Stimulated activated CD8-positive, alpha-beta memory T cell treated with anti-CD3 and anti-CD28 coated beads, Interleukin-7, amount 100 ng/mL, for 24 hours (primary cell): ENCODE measurements at regions not wholly inside any gene's neighbourhood (a gene's known extent, or its start where the extent isn't known, plus 50 kb on each side); places are given as distances from the start of the nearest gene placed in this dataset.
"Not testable (repeated sequence)": the region's sequence is repeated elsewhere in the genome, so short reads cannot be mapped to it uniquely, and the experiment has no call there.

ENCODE experiments used
- DNase-seq: peaks from one replicate; pipeline ENCODE4 v3.0.0-alpha.2; 2020; ENCODE audit warnings: low read depth

DNA sequence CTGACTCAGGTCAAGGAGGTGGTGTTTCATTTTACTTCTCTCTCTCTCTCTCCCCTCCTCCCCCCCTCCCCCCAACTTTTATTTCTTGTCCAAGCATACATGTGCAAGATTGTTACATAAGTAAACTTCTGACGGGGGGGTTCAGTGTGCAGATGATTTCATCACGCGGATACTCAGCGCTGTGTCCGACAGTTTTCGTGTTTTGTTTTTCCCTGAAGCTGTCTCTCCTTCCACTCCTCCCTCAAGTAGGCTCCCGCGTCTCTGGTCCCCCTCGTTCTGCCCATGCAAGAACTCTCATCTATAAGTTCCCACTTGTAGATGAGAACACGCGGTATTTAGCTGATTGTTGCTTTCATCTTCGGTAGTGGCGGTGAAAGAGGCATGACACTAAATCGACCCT is 111.0 kb upstream of the ANKRD30BL start:
- DNase-seq: no peak

DNA sequence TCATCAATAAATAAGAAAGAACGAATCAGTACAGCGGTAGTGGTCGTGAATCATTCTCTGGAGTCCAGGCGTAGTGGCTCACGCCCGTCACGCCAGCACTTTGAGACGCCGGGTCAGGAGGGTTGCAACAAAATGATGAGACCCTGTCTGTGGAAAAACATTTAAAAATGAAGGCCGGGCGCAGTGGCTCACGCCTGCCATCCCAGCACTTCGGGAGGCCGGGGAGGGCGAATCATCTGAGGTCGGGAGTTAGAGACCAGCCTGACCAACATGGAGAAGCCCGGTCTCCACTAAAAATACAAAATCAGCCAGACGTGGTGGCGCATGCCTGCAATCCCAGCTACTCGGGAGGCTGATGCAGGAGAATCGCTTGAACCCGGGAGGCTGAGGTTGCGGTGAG is 111.8 kb upstream of the ANKRD30BL start:
- DNase-seq: not testable (repeated sequence)

DNA sequence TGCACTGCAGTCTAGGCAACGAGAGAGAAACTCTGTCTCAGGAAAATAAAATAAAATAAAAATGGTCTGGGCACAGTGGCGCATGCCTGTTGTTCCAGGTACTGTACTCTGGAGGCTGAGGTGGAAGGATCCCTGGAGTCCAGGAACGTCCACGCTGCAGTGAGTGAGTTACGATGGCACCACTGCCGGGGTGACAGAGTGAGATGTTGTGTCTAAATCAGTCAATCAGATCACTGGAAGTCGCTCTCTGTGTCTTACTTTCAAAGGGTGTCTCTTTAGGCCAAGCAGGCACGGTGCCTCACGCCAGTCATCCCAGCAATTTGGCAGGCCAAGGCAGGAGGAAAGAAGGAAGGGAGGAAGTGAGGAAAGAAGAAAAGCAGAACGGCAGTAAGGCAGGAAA is 112.2 kb upstream of the ANKRD30BL start:
- DNase-seq: no peak

DNA sequence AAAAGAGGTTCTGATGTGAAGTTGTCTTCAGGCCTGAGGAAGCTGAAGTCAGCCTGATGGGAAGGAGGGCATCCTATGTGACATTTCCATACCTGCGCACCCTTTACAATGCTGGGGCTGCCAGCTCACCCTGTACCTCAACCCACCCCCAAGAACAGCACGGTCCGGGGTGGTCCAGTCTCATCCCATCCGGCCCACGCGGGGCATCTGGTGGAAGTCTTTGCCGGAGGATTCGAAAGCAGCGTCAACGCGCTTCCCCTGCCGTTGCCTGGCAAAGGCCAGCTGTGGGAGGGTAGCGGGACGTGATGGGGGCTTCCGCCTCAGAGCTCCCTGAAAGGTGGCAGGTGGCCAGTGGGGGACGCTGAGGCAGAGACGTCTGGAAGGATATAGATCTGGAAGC is 113.6 kb upstream of the ANKRD30BL start:
- DNase-seq: no peak

DNA sequence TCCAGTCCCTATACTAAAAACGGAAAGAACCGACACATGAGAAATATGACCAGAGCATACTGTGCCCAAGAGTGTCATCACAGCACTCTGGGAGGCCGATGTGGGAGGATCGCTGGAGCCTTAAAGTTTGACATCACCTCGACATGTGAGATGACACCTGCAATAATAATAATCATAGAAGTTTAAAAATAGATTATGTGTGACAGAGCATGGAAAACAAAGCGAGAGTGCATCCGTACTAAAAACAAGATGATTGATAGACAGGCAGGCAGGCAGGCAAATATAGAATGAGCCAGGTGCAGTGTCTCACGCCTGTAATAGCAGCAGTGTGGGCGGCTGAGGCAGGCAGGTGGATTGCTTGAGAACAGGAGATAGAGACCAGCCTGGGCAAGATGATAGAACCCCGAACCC is 114.8 kb upstream of the ANKRD30BL start:
- no peak for DNase-seq

DNA sequence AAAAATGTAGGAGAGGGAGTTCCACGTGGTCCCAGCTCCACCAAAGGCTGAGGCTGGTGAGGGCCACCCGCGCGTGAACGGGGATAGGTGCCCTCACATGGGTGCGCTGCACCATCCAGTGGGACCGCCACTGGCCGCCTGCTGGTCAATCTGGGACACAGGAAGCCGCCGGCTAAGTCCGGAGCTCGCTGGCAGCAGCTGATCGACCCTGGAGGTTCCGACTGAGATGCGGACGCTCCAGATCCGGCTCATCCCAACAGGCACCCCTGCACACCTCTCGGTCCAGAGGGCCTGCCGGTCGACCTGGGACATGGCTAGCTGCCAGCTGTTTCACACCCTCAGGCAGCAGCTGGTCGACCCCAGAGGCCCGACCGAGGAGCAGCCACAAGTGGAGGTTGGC is 116.5 kb upstream of the ANKRD30BL start:
- DNase-seq: no peak

DNA sequence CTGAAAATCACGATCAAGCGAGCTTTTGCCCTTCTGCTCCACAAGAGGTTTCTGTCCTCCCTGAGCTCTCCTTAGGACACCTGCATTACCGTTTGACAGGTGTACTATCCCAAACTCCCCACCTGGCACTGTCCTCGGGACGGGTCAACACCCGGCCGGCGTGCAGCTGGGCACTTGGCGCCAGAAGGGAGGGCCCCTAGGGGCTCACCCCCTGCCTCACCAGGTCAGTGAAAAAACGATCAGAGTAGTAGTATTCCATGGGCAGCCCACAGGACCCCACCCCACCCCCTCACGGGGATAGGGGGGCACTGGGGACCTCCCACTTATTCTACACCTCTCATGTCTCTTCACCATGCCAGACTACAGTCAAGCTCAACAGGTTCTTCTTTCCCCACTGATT is 117.6 kb upstream of the ANKRD30BL start:
- no peak for DNase-seq

DNA sequence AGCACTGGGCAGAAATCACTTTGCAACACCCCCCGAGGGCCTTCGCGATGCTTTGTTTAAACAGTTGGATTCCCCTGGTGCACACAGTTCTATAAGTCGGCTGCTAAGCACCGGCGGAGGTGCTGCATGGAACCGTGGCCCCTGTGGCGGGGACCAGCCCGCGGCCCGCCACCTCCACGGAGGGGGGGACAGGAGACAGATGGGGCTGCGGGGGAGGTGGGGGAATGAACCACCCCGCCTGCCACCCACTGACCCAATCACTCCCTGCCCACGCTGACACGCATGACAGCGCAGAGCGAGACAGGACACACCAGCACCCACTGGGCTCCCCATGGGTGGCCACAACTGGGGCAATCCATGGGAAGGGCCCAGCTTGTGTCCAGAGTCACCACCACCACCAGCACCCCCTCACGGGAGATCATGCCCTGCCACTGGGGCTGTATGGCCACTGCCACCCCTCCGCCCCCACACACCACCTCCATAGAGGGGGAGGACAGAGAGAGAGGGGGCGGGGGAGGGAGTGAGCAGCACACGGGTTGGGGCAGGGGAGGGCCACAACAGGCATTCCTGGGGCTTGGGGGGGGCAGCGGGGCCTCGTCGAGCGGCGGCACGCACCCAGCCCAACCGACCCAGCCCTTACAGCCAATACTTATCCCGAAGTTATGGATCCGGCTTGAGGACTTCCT is 118.3 kb upstream of the ANKRD30BL start:
- no peak for DNase-seq

DNA sequence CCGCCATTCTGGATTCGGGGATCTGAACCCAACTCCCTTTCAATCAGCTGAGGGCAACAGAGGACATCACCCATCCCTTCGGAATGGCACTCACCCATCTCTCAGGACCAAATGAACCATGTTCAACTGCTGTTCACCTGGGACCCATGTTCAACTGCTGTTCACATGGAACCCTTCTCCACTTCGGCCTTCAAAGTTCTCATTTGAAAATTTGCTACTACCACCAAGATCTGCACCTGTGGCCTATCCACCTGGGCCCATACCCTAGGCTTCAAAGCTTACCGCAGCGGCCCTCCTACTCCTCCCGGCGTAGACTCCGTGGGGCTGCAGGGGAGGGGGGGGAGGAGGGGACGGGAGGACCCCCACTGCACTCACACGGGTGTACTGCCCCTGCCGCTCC is 119.2 kb upstream of the ANKRD30BL start:
- no peak for DNase-seq

DNA sequence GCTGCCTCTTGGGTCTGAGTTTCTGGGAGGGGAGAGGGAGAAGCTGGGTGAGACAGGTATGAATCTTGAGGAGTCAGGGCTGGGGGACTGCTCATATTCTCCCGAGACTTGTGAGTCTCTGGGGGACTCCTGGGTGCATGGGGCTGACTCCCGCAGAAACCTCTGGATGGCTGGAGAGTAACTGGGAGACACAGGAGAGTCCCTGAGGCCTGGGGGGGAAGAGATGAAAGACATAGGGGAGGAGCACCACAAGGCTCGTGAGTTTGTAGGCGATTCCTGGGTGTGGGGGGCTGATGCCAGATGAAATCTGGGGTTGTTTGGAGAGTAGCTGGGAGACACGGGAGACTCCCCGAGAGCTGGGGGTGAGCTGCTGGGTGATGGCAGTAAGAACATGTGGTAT is 120.4 kb upstream of the ANKRD30BL start:
- not testable (repeated sequence) for DNase-seq

DNA sequence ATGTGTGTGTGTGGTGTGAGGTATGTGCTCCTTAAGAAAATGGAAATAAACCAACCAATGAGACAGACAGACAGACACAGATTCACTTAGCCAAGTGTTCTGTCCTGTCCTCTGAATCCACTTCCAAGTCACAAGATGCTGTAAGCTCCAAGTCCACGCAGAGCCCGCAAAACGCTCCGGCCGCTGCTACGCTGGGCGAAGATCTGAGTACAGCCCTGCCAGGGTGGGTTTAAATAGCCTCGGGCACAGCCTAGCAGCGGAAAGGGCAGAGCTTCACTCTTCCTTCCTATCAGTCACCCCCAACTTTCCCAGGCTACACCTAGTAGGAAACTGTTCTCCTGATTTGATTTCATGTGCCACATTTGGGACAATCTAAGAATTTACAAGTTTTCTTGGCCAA is 121.2 kb upstream of the ANKRD30BL start:
- DNase-seq: no peak

DNA sequence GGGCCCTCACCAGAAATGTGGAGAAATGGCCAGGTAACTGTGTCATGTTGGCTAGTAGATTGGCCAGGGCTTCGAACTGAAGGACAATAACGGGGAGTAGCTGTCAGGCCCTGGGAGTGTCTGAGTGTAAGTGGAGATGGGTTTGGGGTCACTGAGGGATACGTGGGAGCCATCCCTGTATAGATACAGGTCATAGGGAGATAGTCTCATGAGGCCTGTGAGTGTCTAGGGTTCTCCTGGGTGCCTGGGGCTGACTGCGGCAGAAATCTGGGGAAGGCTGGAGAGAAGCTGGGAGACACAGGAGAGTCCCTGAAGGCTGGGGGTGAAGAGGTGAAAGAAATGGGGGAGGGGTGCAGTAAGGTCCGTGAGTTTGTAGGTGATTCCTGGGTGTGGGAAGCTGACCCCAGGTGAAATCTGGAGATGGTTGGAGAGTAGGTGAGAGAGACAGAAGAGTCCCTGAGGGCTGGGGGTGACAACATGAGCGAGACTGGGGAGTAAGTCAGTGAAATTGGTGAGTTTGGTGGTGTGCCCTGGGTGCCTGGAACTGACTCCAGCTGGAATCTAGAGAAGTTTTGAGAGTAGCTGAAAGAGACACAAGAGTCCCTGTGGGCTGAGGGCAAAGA is 124.6 kb upstream of the ANKRD30BL start:
- DNase-seq: not testable (repeated sequence)

DNA sequence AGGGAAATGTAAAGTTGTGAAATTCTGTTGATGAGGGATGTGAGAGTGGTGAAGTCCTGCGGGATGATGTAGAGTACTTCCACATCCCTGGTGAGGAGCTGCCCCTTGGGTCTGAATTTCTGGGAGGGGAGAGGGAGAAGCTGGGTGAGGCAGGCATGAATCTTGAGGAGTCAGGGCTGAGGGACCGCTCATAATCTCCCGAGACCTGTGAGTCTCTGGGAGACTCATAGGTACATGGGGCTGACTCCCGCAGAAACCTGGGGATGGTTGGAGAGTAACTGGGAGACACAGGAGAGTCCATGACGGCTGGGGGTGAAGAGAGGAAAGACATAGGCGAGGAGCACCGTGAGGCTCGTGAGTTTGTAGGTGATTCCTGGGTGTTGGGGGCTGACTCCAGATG is 126.2 kb upstream of the ANKRD30BL start:
- DNase-seq: not testable (repeated sequence)

DNA sequence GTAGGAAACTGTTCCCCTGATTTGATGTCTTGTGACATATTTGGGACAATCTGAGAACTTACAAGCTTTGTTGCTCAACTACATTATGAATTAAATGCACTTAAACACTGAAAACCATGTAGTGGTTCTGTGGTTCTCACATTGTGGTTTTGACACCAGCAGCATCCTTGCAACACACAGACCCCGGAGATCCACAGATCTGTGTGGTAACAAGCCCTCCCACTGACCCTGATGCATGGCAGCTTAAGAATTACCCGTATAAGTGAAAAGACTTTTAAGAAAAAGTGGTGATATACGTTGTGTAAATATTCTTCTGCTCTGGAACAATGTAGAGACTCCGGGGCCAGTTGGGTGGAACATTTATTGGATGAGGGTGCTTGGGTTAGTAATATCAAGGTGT is 127.4 kb upstream of the ANKRD30BL start:
- DNase-seq: not testable (repeated sequence)

DNA sequence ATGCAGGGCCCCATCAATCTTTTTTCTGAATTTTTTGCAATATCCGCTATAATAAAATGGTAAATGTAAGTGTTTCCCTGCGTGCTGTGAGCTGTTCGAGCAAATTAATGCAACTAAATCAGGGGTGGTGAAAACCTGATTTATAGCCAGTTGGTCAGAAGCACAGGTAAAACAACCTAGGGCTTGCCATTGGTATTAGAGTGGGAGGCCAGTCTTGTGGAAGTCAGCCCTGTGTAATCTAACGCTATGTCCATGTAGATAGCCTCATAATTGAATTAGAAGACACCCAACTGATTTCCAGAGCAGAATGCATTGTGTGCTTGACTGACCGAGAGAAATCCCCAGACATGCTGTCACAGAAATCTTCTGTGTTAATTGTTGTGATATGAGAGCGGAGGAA is 126.8 kb upstream of the GPR39 start:
- not testable (repeated sequence) for DNase-seq

DNA sequence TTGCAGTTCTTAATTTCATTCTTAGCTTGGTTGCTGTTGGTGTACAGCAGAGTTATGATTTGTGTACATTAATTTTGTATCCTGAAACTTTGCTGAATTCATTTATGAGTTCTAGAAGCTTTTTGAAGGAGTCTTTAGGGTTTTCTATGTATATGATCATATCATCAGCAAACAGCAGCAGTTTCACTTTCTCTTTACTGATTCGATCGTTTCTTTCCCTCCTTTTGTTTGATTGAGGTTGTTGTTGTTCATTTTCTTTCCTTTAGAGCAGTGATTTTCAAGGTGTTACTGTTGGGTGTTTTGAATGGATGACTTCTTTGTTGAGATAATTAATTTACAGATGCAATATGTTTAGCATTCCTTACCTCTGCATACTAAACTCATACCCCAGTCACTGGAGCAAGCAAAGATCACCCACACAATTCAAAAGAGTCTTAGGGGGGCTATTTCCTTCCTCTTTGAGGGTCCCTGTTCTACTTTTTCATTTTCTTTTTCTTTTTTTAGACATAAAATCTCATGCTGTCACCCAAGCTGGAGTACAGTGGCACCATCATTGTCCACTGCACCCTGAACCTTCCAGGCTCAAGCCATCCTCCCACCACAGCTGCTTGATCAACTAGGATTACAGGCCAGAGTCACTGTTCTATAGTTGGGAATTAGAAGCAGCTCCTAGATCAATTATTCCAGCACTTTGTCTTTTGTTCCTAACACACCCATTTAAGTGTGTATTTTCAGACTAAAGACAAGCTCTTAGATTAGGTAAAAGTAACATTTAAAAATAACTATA is 115.8 kb upstream of the GPR39 start:
- not testable (repeated sequence) for DNase-seq

DNA sequence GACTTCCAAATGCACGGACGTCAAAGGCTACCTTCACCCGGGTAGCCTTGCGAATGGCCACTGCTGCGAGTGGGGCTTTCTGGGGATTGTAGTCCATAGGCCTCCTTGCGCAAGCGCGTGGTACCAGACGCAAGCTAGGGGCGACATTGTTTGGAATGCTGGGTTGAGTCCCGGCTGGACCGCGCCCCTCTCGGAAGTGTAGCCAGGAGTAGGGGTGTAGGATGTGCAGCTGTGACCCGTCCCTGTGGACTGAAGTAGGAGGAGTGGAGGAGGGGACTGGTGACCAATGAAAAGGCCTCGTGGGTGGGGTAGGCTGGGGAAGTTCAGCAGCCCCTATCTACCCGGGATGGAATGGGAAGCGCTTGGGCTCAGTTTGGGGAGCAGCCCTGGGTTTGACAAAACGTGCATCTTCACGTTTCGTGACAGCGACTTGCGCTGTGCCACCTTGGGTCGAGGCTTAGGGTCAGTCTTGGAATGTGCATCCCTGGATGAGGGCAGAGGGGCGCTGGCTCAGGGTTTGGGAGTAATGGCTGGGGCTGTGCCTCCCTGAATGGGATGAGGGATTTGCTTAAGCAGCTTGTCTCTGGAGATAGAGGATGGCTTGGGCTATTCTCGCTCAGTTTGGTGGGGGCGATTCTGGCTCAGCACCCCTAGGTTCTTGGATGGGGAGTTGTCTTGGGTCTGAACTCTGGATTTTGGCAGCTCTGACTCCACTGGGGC is 111.8 kb upstream of the GPR39 start:
- not testable (repeated sequence) for DNase-seq

DNA sequence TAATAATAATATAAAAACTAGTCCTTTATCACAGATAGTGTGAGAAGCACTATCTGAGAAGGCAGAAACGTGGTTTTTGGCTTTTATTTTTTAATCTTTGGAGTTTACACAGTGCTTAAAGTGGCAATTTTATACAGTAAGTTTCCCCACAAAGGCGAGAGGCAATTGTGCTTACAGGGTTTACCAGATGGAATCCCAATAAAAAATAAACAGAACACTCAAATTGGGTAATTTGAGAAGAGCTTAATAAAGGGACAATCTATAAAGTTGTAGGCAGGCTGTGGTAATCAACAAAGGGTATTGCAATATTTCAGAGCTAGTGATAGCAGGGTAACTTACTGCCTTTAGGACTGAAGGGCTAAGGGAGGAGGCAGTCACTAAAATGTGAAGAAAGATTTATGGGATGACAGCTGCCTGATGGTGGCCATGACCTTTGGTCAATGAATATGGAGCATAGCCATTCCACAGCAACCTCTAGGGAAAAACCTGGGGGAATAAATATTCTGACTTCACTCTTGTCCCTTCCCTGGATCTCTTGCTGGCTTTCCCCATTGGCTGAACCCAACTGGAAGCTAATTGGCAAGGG is 108.9 kb upstream of the GPR39 start:
- not testable (repeated sequence) for DNase-seq

DNA sequence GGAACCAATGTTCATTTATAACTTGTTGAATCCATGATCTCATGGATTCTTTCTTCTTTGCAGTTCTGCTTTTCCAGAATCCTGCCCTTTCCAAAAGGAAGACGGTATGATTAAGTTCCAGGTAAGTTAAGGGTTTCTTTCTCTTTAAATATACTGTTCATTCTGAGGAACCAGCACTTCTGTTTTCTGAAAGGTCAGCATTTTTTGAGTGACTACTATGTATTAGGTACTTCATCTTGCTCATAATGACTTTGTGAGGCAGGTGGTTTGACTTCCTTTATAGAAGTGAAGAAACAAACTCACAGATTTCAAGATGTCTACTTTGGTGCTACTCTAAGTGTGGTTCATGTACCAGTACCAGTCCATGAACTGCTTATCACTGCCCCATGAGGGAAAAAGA is 107.4 kb upstream of the GPR39 start:
- DNase-seq: not testable (repeated sequence)

DNA sequence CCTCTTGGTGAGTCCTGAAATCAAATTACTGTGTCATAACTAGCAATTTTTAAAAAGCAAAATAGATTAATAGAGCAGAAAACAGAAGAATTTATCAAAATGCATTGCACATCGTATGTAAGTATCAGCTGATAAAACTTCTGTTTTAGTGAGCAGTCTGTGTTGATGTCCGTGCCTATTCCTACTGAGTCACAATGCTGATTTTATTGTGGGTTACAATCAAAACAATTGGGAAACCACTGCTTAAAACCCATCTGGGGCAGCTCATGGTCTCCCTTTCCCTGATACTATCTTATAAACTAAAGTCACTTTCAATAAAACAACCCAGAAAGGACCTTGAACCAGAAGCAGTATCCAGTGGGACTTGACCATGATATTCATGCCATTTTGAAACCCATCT is 101.1 kb upstream of the GPR39 start:
- not testable (repeated sequence) for DNase-seq

DNA sequence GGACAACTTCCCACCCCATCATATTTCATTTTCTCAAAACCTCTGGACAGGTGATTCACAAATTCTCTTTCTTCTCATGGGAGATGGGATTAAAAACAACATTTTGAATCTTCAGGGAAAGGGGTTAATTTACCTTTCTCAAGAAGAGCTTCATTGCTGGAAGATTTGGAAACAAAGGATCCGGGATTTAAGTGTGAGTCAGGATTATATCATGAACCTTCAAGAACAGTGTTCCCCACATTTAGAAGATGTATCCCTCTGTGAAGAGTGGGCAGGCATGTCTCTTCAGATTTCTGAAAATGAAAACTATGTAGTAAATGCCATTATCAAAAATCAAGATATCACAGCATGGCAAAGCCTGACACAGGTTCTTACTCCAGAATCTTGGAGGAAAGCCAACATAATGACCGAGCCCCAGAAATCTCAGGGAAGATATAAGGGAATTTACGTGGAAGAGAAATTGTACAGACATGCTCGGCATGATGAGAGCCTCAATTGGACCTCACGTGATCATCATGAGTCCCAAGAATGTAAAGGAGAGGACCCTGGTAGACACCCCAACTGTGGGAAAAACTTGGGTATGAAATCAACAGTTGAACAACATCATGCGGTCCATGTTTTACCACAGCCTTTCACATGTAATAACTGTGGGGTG is 99.5 kb upstream of the GPR39 start:
- DNase-seq: not testable (repeated sequence)

DNA sequence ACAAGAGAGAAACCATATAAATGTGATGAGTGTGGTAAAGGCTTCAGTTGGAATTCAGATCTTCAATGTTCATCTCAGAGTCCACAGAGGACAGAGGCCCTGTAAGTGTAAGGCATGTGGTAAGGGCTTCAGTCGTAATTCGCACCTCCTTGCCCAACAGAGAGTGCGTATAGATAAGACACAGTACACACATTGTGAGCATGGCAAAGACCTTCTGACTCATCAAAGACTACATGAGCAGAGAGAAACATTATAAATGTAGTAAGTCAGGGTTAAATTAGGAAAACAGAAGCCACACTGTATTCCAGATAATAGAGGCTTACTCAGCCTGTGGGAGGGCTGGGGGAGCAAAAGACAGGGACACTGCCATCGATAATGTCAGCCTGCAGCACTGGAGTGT is 98.1 kb upstream of the GPR39 start:
- DNase-seq: not testable (repeated sequence)
